ENCODE measurements at regions not wholly inside any gene's neighbourhood (a gene's known extent, or its start where the extent isn't known, plus 50 kb on each side); places are given as distances from the start of the nearest gene placed in this dataset.

- TF ChIP-seq CTCF (IDR thresholded peaks at IDR 0.05 in 8 of 11, conservative IDR thresholded peaks at IDR 0.05 in 3 of 11), result no peak
- no peak for TF ChIP-seq POLR2A (IDR thresholded peaks at IDR 0.05)
- no peak for TF ChIP-seq POLR2AphosphoS5 (IDR thresholded peaks at IDR 0.05)
Observed at GRCh38 chr15:66873856-66874255, 171.8 kb downstream of the SMAD6 start.

Measured in spleen (tissue), 7 donors.